ENCODE measurements at regions not wholly inside any gene's neighbourhood (a gene's known extent, or its start where the extent isn't known, plus 50 kb on each side); places are given as distances from the start of the nearest gene placed in this dataset.
A peak's percentile ranks its signal among the peaks of the same experiment; 100 is the strongest.

GRCh38 chr7:114112806-114113205 lies 194.0 kb upstream of the PPP1R3A start:
- DNase-seq (ENCODE audit: low read depth), result no peak

GRCh38 chr7:114110666-114111065 lies 191.9 kb upstream of the PPP1R3A start:
- no peak for DNase-seq (ENCODE audit: low read depth)

GRCh38 chr7:114109721-114110120 lies 190.9 kb upstream of the PPP1R3A start:
- no peak for DNase-seq (ENCODE audit: low read depth)

GRCh38 chr7:114109304-114109703 lies 190.5 kb upstream of the PPP1R3A start:
- no peak for DNase-seq (ENCODE audit: low read depth)

GRCh38 chr7:114108510-114108909 lies 189.7 kb upstream of the PPP1R3A start:
- DNase-seq (ENCODE audit: low read depth), result no peak

- no peak for DNase-seq (ENCODE audit: low read depth)
Observed at GRCh38 chr7:114107522-114107921, 188.7 kb upstream of the PPP1R3A start.

GRCh38 chr7:114104035-114104434 lies 185.2 kb upstream of the PPP1R3A start:
- no peak for DNase-seq (ENCODE audit: low read depth)

- DNase-seq (ENCODE audit: low read depth), result no peak
Observed at GRCh38 chr7:114102996-114103395, 184.2 kb upstream of the PPP1R3A start.

- no peak for DNase-seq (ENCODE audit: low read depth)
Observed at GRCh38 chr7:114102131-114102530, 183.3 kb upstream of the PPP1R3A start.

GRCh38 chr7:114100810-114101209 lies 182.0 kb upstream of the PPP1R3A start:
- DNase-seq (ENCODE audit: low read depth), result no peak

- DNase-seq (ENCODE audit: low read depth), result no peak
Observed at GRCh38 chr7:114099337-114099736, 180.5 kb upstream of the PPP1R3A start.

GRCh38 chr7:114095885-114096284 lies 177.1 kb upstream of the PPP1R3A start:
- no peak for DNase-seq (ENCODE audit: low read depth)

- DNase-seq (ENCODE audit: low read depth), result no peak
Observed at GRCh38 chr7:114088470-114088940, 169.7 kb upstream of the PPP1R3A start.

GRCh38 chr7:114087653-114088469 lies 169.1 kb upstream of the PPP1R3A start:
- DNase-seq (ENCODE audit: low read depth), result no peak

GRCh38 chr7:114086914-114087652 lies 168.3 kb upstream of the PPP1R3A start:
- no peak for DNase-seq (ENCODE audit: low read depth)

- DNase-seq (ENCODE audit: low read depth), result peak; percentile 45
Observed at GRCh38 chr7:114086537-114086913, 167.7 kb upstream of the PPP1R3A start.

GRCh38 chr7:114085592-114086501 lies 167.0 kb upstream of the PPP1R3A start:
- DNase-seq (ENCODE audit: low read depth), result peak; percentile 92

- DNase-seq (ENCODE audit: low read depth), result no peak
Observed at GRCh38 chr7:114085313-114085591, 166.4 kb upstream of the PPP1R3A start.

- peak; percentile 74 for DNase-seq (ENCODE audit: low read depth)
Observed at GRCh38 chr7:114084472-114085312, 165.9 kb upstream of the PPP1R3A start.

GRCh38 chr7:114084002-114084471 lies 165.2 kb upstream of the PPP1R3A start:
- no peak for DNase-seq (ENCODE audit: low read depth)

Data from Daoy (cell line).